ENCODE measurements at regions not wholly inside any gene's neighbourhood (a gene's known extent, or its start where the extent isn't known, plus 50 kb on each side); places are given as distances from the start of the nearest gene placed in this dataset.
"Not testable (repeated sequence)": the region's sequence is repeated elsewhere in the genome, so short reads cannot be mapped to it uniquely, and the experiment has no call there.

GRCh38 chr6:27575594-27576361, 102.9 kb upstream of the ZNF184 start:
- FAIRE-seq: peak; percentile 83

- FAIRE-seq: no peak
Observed at GRCh38 chr6:27568226-27568897, 95.5 kb upstream of the ZNF184 start.

- no peak for FAIRE-seq
Observed at GRCh38 chr6:27565839-27566779, 93.2 kb upstream of the ZNF184 start.

- FAIRE-seq: no peak
Observed at GRCh38 chr6:27562027-27562410, 89.1 kb upstream of the ZNF184 start.

GRCh38 chr6:27558028-27558724, 85.3 kb upstream of the ZNF184 start:
- no peak for FAIRE-seq

GRCh38 chr6:27556406-27556805, 83.5 kb upstream of the ZNF184 start:
- no peak for FAIRE-seq

GRCh38 chr6:27553123-27553904, 80.4 kb upstream of the ZNF184 start:
- peak; percentile 91 for FAIRE-seq

- peak; percentile 43 for FAIRE-seq
Observed at GRCh38 chr6:27551607-27552006, 78.7 kb upstream of the ZNF184 start.

GRCh38 chr6:27550692-27551091, 77.8 kb upstream of the ZNF184 start:
- FAIRE-seq: no peak

- FAIRE-seq: not testable (repeated sequence)
Observed at GRCh38 chr6:27549241-27549598, 76.3 kb upstream of the ZNF184 start.

- FAIRE-seq: peak; percentile 86
Observed at GRCh38 chr6:27547157-27548075, 74.5 kb upstream of the ZNF184 start.

- no peak for FAIRE-seq
Observed at GRCh38 chr6:27546522-27546921, 73.6 kb upstream of the ZNF184 start.

GRCh38 chr6:27545271-27546046, 72.6 kb upstream of the ZNF184 start:
- FAIRE-seq: peak; percentile 98

GRCh38 chr6:27544612-27545260, 71.8 kb upstream of the ZNF184 start:
- no peak for FAIRE-seq

- FAIRE-seq: not testable (repeated sequence)
Observed at GRCh38 chr6:27544135-27544534, 71.2 kb upstream of the ZNF184 start.

GRCh38 chr6:27542485-27542884, 69.6 kb upstream of the ZNF184 start:
- no peak for FAIRE-seq

GRCh38 chr6:27541933-27542297, 69.0 kb upstream of the ZNF184 start:
- no peak for FAIRE-seq

- peak; percentile 75 for FAIRE-seq
Observed at GRCh38 chr6:27541212-27541932, 68.5 kb upstream of the ZNF184 start.

GRCh38 chr6:27539551-27539950, 66.6 kb upstream of the ZNF184 start:
- no peak for FAIRE-seq

Measured in A204.1 (cell line).